ENCODE measurements at regions not wholly inside any gene's neighbourhood (a gene's known extent, or its start where the extent isn't known, plus 50 kb on each side); places are given as distances from the start of the nearest gene placed in this dataset.

DNA sequence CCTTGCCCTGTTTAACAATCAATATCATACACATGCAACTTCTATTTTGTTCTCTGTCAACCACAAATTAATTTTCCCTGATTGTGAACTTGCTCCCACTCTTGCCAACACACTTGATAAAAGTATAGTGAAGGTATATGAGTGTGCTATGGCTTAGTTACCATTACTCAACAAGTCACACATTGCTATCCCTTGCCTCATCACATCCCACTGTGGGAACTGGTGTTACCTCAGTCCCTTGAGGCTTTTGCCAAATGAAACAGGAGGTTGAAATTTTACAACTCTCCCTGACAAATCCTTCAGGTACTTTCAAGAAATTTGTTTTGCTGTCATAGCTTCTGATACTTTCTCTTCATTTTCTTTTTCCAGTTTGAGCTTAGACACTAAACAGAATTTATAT lies 472.5 kb upstream of the SEMA3D start:
- ATAC-seq (no peak), DNase-seq (no peak)
- Histone ChIP-seq H3K9me3 (no peaks in the 10 kb centered on the region), H3K27ac (no peak overlapping the region), H3K36me3 (no peaks in the 10 kb centered on the region), H3K4me1 (no peaks in the 10 kb centered on the region), H3K4me3 (no peak overlapping the region), H3K27me3 (no peaks in the 10 kb centered on the region)
- intact Hi-C loops (cut with DNase I), result no loop called here
- TF ChIP-seq, protein P1, sequence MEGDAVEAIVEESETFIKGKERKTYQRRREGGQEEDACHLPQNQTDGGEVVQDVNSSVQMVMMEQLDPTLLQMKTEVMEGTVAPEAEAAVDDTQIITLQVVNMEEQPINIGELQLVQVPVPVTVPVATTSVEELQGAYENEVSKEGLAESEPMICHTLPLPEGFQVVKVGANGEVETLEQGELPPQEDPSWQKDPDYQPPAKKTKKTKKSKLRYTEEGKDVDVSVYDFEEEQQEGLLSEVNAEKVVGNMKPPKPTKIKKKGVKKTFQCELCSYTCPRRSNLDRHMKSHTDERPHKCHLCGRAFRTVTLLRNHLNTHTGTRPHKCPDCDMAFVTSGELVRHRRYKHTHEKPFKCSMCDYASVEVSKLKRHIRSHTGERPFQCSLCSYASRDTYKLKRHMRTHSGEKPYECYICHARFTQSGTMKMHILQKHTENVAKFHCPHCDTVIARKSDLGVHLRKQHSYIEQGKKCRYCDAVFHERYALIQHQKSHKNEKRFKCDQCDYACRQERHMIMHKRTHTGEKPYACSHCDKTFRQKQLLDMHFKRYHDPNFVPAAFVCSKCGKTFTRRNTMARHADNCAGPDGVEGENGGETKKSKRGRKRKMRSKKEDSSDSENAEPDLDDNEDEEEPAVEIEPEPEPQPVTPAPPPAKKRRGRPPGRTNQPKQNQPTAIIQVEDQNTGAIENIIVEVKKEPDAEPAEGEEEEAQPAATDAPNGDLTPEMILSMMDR (IDR thresholded peaks at IDR 0.05), result no peak

DNA sequence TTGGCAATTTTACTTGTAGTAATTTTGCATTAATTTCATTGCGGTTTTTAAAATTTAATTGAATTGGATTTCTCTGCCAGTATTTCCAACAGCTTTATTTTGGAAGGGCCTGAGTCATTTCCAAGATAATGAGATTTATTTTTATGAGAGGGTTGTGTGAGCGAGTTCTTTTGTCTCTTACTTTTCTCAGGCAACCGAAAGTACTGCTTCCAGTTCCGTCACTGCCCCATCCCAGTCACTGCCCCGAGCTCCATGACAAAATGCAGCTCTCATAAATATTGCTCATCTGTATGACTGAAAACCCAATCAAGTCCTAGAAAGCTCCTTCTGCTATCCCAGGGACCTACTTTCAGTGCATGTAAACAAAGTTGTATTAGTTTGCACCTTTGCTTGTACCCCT lies 468.4 kb upstream of the SEMA3D start:
- no peaks in the 10 kb centered on the region for H3K36me3 ChIP-seq
- ATAC-seq (no peak), DNase-seq (no peak)
- no peaks in the 10 kb centered on the region for H3K27me3 ChIP-seq
- intact Hi-C loops (cut with DNase I), result no loop called here
- no peaks in the 10 kb centered on the region for H3K9me3 ChIP-seq
- no peak overlapping the region for H3K27ac ChIP-seq
- no peaks in the 10 kb centered on the region for H3K4me1 ChIP-seq
- H3K4me3 ChIP-seq, result no peak overlapping the region
- TF ChIP-seq, protein P1 (IDR thresholded peaks at IDR 0.05), result no peak

DNA sequence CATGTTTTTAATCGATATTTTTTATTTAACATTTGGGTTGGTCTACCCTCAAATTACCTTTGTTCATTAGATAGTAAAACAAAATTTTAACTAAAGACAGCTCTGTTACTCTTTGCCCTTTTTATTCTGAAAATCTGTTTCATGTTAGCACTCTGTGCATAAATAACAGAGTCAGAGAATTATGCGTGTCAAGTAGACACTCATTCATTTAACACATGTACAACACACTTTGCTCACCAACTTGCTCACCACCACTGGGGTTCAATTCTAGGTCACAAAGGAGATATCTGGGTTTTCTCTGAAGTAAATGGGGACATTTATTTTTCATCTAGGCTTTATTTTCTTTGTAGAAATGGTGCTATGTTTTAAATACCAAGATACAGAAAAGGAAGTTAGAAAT lies 457.4 kb upstream of the SEMA3D start:
- DNase-seq (no peak), ATAC-seq (no peak)
- Histone ChIP-seq H3K9me3 (no peaks in the 10 kb centered on the region), H3K4me1 (no peaks in the 10 kb centered on the region), H3K4me3 (no peak overlapping the region), H3K27ac (no peak overlapping the region), H3K36me3 (no peaks in the 10 kb centered on the region), H3K27me3 (no peaks in the 10 kb centered on the region)
- TF ChIP-seq, protein P1 (IDR thresholded peaks at IDR 0.05), result no peak
- intact Hi-C loops (cut with DNase I), result no loop called here

DNA sequence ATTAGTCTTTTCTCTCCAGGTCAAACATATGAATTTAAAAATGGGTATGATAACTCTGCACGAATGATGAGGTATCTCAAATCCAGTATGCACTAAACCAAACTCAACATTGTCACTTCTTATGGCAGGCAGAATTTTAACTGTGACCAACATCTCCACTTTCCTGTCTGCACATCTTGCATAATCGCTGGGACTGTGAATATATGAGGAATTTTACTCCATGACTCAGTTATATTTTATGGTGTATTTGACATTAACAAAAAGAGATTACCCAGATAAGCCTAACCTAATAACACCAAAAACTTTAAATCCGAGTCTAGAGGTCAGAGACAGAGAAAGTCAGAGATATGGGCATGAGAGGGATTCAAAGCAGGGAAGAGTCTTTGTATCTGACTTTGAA lies 454.5 kb upstream of the SEMA3D start:
- Histone ChIP-seq H3K27me3 (no peaks in the 10 kb centered on the region), H3K36me3 (no peaks in the 10 kb centered on the region), H3K4me1 (no peaks in the 10 kb centered on the region), H3K4me3 (no peak overlapping the region), H3K9me3 (no peaks in the 10 kb centered on the region), H3K27ac (no peak overlapping the region)
- TF ChIP-seq, protein P1 (IDR thresholded peaks at IDR 0.05), result no peak
- ATAC-seq, result no peak
- no peak for DNase-seq
- intact Hi-C loops (cut with DNase I), result no loop called here

DNA sequence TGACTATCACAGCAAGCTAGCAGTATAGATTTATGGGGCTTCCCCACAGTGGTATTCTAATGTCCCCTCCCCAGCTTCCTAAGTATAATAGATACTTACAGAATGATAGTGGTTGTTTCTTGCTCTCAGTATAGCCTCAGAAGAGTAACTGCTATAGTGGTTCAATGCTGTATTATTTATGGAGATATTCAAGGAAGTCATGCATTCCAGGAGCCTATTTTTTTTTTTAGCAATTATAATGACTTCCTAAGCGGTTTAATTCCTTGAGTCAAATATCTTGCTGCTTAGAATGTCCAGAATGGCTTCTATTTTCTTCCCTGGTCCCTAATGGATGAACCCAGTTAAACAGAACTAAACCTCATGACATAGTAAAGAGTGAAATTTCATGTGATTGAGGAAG lies 451.5 kb upstream of the SEMA3D start:
- no peaks in the 10 kb centered on the region for H3K27me3 ChIP-seq
- TF ChIP-seq, protein P1 (IDR thresholded peaks at IDR 0.05), result no peak
- no peaks in the 10 kb centered on the region for H3K9me3 ChIP-seq
- no peak overlapping the region for H3K4me3 ChIP-seq
- no peaks in the 10 kb centered on the region for H3K4me1 ChIP-seq
- intact Hi-C loops (cut with DNase I), result no loop called here
- no peak overlapping the region for H3K27ac ChIP-seq
- ATAC-seq, result no peak
- H3K36me3 ChIP-seq, result no peaks in the 10 kb centered on the region
- no peak for DNase-seq
